HG03378 (cell line): ENCODE measurements at regions not wholly inside any gene's neighbourhood (a gene's known extent, or its start where the extent isn't known, plus 50 kb on each side); places are given as distances from the start of the nearest gene placed in this dataset.

Experiments used
- ATAC-seq: cut with Tn5 transposase; IDR thresholded peaks from one replicate; pipeline ENCODE4 v1.9.1; 2021; ENCODE audit warnings: mild to moderate bottlenecking, moderate library complexity; ENCODE audit not compliant: unreplicated experiment

GRCh38 chr5:56337715-56338319 lies 104.7 kb upstream of the ANKRD55 start:
- no peak for ATAC-seq

GRCh38 chr5:56335212-56335611 lies 102.1 kb upstream of the ANKRD55 start:
- no peak for ATAC-seq

GRCh38 chr5:56330806-56331205 lies 97.7 kb upstream of the ANKRD55 start:
- ATAC-seq: no peak

GRCh38 chr5:56330167-56330566 lies 97.0 kb upstream of the ANKRD55 start:
- ATAC-seq: no peak

- ATAC-seq: peak; percentile 62
Observed at GRCh38 chr5:56329652-56330051, 96.5 kb upstream of the ANKRD55 start.

- peak; percentile 66 for ATAC-seq
Observed at GRCh38 chr5:56328753-56329560, 95.8 kb upstream of the ANKRD55 start.

GRCh38 chr5:56327809-56328208 lies 94.7 kb upstream of the ANKRD55 start:
- peak; percentile 78 for ATAC-seq

- ATAC-seq: no peak
Observed at GRCh38 chr5:56326770-56327169, 93.6 kb upstream of the ANKRD55 start.

GRCh38 chr5:56326116-56326515 lies 93.0 kb upstream of the ANKRD55 start:
- ATAC-seq: no peak

GRCh38 chr5:56325039-56325438 lies 91.9 kb upstream of the ANKRD55 start:
- ATAC-seq: no peak

- no peak for ATAC-seq
Observed at GRCh38 chr5:56323505-56323904, 90.4 kb upstream of the ANKRD55 start.

GRCh38 chr5:56322592-56322991 lies 89.5 kb upstream of the ANKRD55 start:
- no peak for ATAC-seq

- ATAC-seq: no peak
Observed at GRCh38 chr5:56321236-56321881, 88.2 kb upstream of the ANKRD55 start.

GRCh38 chr5:56320686-56321085 lies 87.6 kb upstream of the ANKRD55 start:
- ATAC-seq: no peak

GRCh38 chr5:56319526-56320181 lies 86.5 kb upstream of the ANKRD55 start:
- no peak for ATAC-seq

- peak; percentile 81 for ATAC-seq
Observed at GRCh38 chr5:56317923-56318561, 84.9 kb upstream of the ANKRD55 start.

- no peak for ATAC-seq
Observed at GRCh38 chr5:56316299-56316994, 83.3 kb upstream of the ANKRD55 start.

- no peak for ATAC-seq
Observed at GRCh38 chr5:56314529-56314928, 81.4 kb upstream of the ANKRD55 start.

- ATAC-seq: no peak
Observed at GRCh38 chr5:56313596-56313995, 80.5 kb upstream of the ANKRD55 start.

- ATAC-seq: no peak
Observed at GRCh38 chr5:56313004-56313531, 79.9 kb upstream of the ANKRD55 start.
